Karpas-422 (cell line): ENCODE measurements at regions not wholly inside any gene's neighbourhood (a gene's known extent, or its start where the extent isn't known, plus 50 kb on each side); places are given as distances from the start of the nearest gene placed in this dataset.

Experiments used
- DNase-seq: peaks from one replicate; pipeline ENCODE4 v3.0.0-alpha.2; 2015
- H2AFZ ChIP-seq: fragments of 200-600 bp; sonication (generic); 2 replicates; pipeline ENCODE4 v1.6.1; 2014; ENCODE audit warnings: antibody characterized with exemption, low read length, mixed read lengths
- H3K27ac ChIP-seq: fragments of 200-600 bp; sonication (generic); 2 replicates; pipeline ENCODE4 v1.5.1; 2014; ENCODE audit warnings: mild to moderate bottlenecking, low read length, moderate library complexity
- H3K27me3 ChIP-seq: fragments of 200-600 bp; sonication (generic); 2 replicates; pipeline ENCODE4 v1.6.1; 2014; ENCODE audit warnings: low read length, mixed read lengths
- H3K36me3 ChIP-seq: fragments of 200-600 bp; sonication (generic); 2 replicates; pipeline ENCODE4 v1.6.1; 2014; ENCODE audit warnings: low read length, mixed read lengths; ENCODE audit not compliant: insufficient read depth
- H3K4me1 ChIP-seq: fragments of 200-600 bp; sonication (generic); 2 replicates; pipeline ENCODE4 v1.6.1; 2014; ENCODE audit warnings: mild to moderate bottlenecking, low read length, mixed read lengths
- H3K4me2 ChIP-seq: fragments of 200-600 bp; sonication (generic); 2 replicates; pipeline ENCODE4 v1.6.1; 2014; ENCODE audit warnings: low read length, low read depth, mild to moderate bottlenecking; ENCODE audit not compliant: poor library complexity, severe bottlenecking
- H3K4me3 ChIP-seq: fragments of 200-600 bp; sonication (generic); 2 replicates; pipeline ENCODE4 v1.5.1; 2014; ENCODE audit warnings: mild to moderate bottlenecking, antibody characterized with exemption, low read length, mixed read lengths
- H3K79me2 ChIP-seq: fragments of 200-600 bp; sonication (generic); 2 replicates; pipeline ENCODE4 v1.6.1; 2014; ENCODE audit warnings: mild to moderate bottlenecking, low read length, mixed read lengths
- H3K9ac ChIP-seq: fragments of 200-600 bp; sonication (generic); 2 replicates; pipeline ENCODE4 v1.6.0; 2014; ENCODE audit warnings: low read length
- H3K9me2 ChIP-seq: fragments of 200-600 bp; sonication (generic), shearing (Covaris generic); replicated peaks from 2 replicates; pipeline ENCODE4 v1.6.0; 2014; ENCODE audit warnings: mild to moderate bottlenecking, low read length, moderate library complexity; ENCODE audit not compliant: insufficient read depth
- H3K9me3 ChIP-seq: fragments of 300-700, 200-600 bp; sonication (generic); 2 replicates; pipeline ENCODE4 v1.6.1; 2014; ENCODE audit warnings: low read length, mixed read lengths
- H4K20me1 ChIP-seq: fragments of 200-600 bp; sonication (generic); 2 replicates; pipeline ENCODE4 v1.6.1; 2014; ENCODE audit warnings: mild to moderate bottlenecking, antibody characterized with exemption, low read length, low read depth; ENCODE audit not compliant: insufficient read depth

DNA sequence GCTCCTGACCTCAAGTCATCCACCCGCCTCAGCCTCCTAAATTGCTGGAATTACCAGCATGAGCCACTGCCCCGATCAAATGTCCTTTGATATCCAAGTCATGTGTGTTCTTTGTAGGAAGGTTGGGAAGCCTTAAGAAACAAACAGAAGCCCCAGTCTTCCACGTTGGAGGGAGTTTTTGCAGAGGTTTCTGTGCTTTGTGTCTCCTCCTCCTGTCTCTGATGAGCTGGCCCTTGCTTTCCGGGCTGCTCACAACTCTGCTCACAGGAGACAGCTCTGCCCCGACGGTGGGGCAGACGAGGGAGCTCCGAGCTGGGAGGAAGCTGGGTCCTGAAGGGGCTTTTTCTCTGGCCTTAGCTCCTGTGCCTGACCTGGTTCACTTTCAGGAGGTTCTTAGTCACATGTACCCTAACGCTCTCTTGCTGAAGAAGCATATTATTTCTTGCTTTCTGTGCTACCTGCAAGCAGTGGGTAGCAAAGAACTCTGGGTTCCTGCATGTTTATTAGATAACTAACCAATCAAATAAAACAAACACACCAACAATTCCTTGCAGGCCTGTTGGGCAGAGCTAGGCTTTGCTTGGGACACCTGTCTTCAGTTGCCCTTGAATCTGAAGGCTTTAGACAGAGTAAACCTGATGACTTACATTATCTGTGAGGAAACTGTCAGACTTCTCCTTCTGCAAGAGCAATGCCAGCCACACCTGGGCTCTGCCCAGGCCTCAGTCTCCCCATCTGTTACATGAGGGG lies 52.6 kb upstream of the SMAD6 start:
- no peaks in the 10 kb centered on the region for H3K9me3 ChIP-seq
- H4K20me1 ChIP-seq, result 0 out of 2 replicates have a peak, but pooled peaks cover 7% of the 10 kb centered on the region
- no peak overlapping the region for H3K27ac ChIP-seq
- no peak overlapping the region for H3K4me2 ChIP-seq
- no peak overlapping the region for H3K4me3 ChIP-seq
- no peak overlapping the region for H3K9ac ChIP-seq
- H3K4me1 ChIP-seq, result no peaks in the 10 kb centered on the region
- no peaks in the 10 kb centered on the region for H3K27me3 ChIP-seq
- H3K79me2 ChIP-seq, result no peaks in the 10 kb centered on the region
- H2AFZ ChIP-seq, result no peak overlapping the region
- no peaks in the 10 kb centered on the region for H3K36me3 ChIP-seq
- H3K9me2 ChIP-seq, result no peaks in the 10 kb centered on the region
- no peak for DNase-seq

DNA sequence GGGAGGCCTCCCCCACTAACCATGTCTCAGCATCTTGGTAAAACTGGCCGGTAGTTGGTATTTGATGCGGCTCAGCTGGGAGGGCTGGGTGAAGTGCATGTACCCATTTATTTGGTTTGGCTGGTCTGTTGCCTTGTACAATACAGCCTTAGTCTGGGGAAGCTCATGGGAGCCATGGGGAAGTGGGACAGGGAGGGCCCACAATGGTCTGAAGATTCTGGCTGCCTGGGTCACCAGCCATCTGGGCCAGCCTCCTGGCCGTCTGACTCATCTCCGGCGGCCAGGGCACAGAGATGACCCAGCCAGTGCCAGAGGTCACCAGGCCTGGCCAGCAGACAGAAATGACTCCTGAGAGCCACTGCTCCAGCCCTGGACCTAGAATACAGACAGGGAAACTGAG lies 51.6 kb upstream of the SMAD6 start:
- Histone ChIP-seq H3K4me3 (no peak overlapping the region), H2AFZ (no peak overlapping the region), H3K4me1 (no peaks in the 10 kb centered on the region), H3K4me2 (no peak overlapping the region), H3K9me2 (no peaks in the 10 kb centered on the region), H3K9me3 (no peaks in the 10 kb centered on the region), H3K79me2 (no peaks in the 10 kb centered on the region), H3K9ac (no peak overlapping the region), H3K27ac (no peak overlapping the region), H3K36me3 (no peaks in the 10 kb centered on the region), H4K20me1 (0 out of 2 replicates have a peak, but pooled peaks cover 7% of the 10 kb centered on the region), H3K27me3 (no peaks in the 10 kb centered on the region)
- DNase-seq, result no peak

DNA sequence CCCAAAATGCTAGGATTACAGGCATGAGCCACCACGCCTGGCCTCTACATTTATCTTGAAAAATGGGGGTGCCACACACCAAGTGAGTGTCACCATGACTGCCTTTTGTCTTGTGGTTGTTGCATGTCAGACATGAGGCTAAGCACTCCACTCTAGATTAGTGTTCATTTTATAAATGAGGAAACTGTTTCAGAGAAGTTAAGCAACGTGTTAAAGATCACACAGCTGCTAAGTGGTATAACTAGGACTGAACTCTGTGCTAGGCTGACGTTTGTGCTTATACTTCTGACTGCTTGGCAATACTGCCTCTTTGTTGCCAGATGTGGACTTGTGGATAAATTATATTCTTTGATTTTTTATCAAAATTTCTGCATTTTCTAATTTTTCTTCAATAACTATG lies 50.8 kb upstream of the SMAD6 start:
- no peak overlapping the region for H3K4me2 ChIP-seq

DNA sequence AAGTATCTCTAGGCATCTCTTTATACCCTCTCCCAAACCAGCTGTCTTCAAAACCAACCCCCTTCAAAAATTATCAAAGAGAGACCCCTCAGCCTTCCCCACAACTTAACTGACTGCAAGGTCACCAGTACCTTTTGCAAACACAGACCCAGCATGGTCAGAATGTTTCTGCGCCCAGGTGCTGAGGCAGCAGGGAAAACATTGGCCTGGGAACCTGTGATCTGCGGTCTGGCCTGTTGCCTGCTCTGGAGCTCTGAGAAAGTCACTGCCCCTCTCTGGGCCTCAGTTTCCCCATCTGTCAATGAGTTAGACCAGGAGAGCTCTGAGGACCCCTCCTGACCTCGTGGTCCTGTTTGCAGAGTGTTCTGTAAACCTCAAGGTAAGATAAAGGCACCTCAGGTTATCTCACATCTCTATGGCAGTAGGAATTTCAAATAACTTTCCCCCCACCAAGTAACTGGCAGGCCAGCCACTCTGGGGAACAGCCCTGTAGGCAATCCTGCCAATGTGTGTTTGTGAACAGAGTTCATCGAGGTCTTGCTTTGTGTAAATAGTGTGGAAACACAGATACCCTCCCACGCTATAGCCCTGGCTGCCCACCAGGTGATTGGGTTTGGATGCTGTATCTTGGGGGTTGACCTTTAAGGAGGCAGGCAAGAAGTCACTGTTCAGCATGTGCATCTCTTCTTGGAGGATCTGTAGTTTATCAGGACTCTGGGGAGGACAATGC lies 50.0 kb upstream of the SMAD6 start:
- Histone ChIP-seq H3K27me3 (no peaks in the 10 kb centered on the region), H3K36me3 (no peaks in the 10 kb centered on the region), H3K27ac (no peak overlapping the region), H3K4me3 (no peak overlapping the region), H3K9ac (no peak overlapping the region), H3K4me2 (no peak overlapping the region), H2AFZ (no peak overlapping the region), H3K9me3 (no peaks in the 10 kb centered on the region), H3K4me1 (no peaks in the 10 kb centered on the region), H3K79me2 (no peaks in the 10 kb centered on the region), H4K20me1 (0 out of 2 replicates have a peak, but pooled peaks cover 7% of the 10 kb centered on the region), H3K9me2 (no peaks in the 10 kb centered on the region)
- DNase-seq, result no peak

More for the DNA sequence above, 50.8 kb upstream of the SMAD6 start:
- H3K79me2 ChIP-seq, result no peaks in the 10 kb centered on the region
- no peak overlapping the region for H3K4me3 ChIP-seq
- no peaks in the 10 kb centered on the region for H3K9me3 ChIP-seq
- H3K36me3 ChIP-seq, result no peaks in the 10 kb centered on the region
- H3K9ac ChIP-seq, result no peak overlapping the region
- no peaks in the 10 kb centered on the region for H3K27me3 ChIP-seq
- H3K9me2 ChIP-seq, result no peaks in the 10 kb centered on the region
- DNase-seq, result no peak
- no peaks in the 10 kb centered on the region for H3K4me1 ChIP-seq
- H3K27ac ChIP-seq, result no peak overlapping the region
- H2AFZ ChIP-seq, result no peak overlapping the region
- H4K20me1 ChIP-seq, result 0 out of 2 replicates have a peak, but pooled peaks cover 7% of the 10 kb centered on the region
